ENCODE measurements at regions not wholly inside any gene's neighbourhood (a gene's known extent, or its start where the extent isn't known, plus 50 kb on each side); places are given as distances from the start of the nearest gene placed in this dataset.

DNA sequence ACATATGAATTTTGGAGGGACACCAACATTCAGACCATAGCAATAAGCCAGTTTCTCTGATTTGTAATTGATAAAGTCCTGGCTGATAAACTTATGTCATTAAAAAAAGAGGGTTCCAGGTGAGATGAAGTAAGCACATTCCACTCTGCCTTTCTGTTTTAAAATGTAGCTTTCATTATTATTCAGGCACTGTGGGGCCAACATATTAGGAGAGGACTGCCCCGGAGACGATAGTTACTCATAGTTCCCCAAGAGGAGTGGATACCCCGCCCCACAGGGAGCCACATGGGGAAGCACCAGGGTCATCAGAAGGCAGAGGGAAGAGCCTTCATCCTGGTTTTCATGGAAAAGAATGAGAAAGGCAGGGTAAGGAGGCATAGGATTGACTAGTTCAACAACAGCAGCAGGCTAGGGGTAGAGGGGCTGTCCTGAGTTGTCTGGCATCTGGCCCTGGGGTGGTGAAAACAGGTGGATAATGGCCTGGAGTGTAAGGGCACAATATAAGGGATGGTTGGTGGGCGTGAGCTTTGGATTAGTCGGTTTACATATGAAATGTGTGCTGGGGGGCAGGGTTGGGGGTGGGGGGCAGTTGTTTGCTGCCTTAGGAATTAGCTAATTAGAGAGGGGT is 78.7 kb upstream of the PROK2 start:
- FAIRE-seq (no peak), ATAC-seq (no peak), DNase-seq (ENCODE audit: low read depth in 1 of 2, low spot score in 1 of 2) (no peak)
- POLR2A ChIA-PET: no interaction called here
- CTCF ChIA-PET: interaction anchor here (1.0 to 7.1 kb wide), 3 partner anchors 11 to 133 kb away, joined by 3 to 28 read pairs (median 4); no protein-coding TSS in a partner anchor
- H3K4me3 ChIP-seq: no peak overlapping the region
- no peaks in the 10 kb centered on the region for H3K4me1 ChIP-seq
- H3K9me3 ChIP-seq: peaks cover 22% of the 10 kb centered on the region
- no peak overlapping the region for H3K4me2 ChIP-seq
- TF ChIP-seq, protein P1, sequence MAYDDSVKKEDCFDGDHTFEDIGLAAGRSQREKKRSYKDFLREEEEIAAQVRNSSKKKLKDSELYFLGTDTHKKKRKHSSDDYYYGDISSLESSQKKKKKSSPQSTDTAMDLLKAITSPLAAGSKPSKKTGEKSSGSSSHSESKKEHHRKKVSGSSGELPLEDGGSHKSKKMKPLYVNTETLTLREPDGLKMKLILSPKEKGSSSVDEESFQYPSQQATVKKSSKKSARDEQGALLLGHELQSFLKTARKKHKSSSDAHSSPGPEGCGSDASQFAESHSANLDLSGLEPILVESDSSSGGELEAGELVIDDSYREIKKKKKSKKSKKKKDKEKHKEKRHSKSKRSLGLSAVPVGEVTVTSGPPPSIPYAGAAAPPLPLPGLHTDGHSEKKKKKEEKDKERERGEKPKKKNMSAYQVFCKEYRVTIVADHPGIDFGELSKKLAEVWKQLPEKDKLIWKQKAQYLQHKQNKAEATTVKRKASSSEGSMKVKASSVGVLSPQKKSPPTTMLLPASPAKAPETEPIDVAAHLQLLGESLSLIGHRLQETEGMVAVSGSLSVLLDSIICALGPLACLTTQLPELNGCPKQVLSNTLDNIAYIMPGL (CRISPR knock-in tag; IDR thresholded peaks at IDR 0.05; ENCODE audit: borderline replicate concordance): no peak
- TF ChIP-seq CBX8 (IDR thresholded peaks at IDR 0.05) (no peak), RCOR1 (IDR thresholded peaks at IDR 0.05; ENCODE audit: low read depth, low read length) (no peak), NPAS2 (CRISPR knock-in tag; IDR thresholded peaks at IDR 0.05; ENCODE audit: borderline replicate concordance) (no peak), ZC3H11A (IDR thresholded peaks at IDR 0.05) (no peak), KDM1A (IDR thresholded peaks at IDR 0.05; ENCODE audit: low read depth) (no peak), TFCP2L1 (CRISPR knock-in tag; IDR thresholded peaks at IDR 0.05) (no peak), PHF8 (IDR thresholded peaks at IDR 0.05; ENCODE audit: borderline replicate concordance, low read depth) (no peak), POLR2AphosphoS2 (conservative IDR thresholded peaks at IDR 0.05; ENCODE audit: low read length) (no peak), ZNF302 (CRISPR knock-in tag; IDR thresholded peaks at IDR 0.05) (no peak), POLR2A (IDR thresholded peaks at IDR 0.05; ENCODE audit: low read length) (no peak)
- TF ChIP-seq, protein P2, sequence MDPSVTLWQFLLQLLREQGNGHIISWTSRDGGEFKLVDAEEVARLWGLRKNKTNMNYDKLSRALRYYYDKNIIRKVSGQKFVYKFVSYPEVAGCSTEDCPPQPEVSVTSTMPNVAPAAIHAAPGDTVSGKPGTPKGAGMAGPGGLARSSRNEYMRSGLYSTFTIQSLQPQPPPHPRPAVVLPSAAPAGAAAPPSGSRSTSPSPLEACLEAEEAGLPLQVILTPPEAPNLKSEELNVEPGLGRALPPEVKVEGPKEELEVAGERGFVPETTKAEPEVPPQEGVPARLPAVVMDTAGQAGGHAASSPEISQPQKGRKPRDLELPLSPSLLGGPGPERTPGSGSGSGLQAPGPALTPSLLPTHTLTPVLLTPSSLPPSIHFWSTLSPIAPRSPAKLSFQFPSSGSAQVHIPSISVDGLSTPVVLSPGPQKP (IDR thresholded peaks at IDR 0.05; ENCODE audit: low read depth, low read length): no peak
- TF ChIP-seq, protein P3, sequence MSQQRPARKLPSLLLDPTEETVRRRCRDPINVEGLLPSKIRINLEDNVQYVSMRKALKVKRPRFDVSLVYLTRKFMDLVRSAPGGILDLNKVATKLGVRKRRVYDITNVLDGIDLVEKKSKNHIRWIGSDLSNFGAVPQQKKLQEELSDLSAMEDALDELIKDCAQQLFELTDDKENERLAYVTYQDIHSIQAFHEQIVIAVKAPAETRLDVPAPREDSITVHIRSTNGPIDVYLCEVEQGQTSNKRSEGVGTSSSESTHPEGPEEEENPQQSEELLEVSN (IDR thresholded peaks at IDR 0.05; ENCODE audit: borderline replicate concordance, low read depth): no peak
- no peak overlapping the region for H3K27ac ChIP-seq
- WGBS (ENCODE audit: missing lambda C conversion rate): 9% methylated on average over 5 of the region's 5 CpGs

DNA sequence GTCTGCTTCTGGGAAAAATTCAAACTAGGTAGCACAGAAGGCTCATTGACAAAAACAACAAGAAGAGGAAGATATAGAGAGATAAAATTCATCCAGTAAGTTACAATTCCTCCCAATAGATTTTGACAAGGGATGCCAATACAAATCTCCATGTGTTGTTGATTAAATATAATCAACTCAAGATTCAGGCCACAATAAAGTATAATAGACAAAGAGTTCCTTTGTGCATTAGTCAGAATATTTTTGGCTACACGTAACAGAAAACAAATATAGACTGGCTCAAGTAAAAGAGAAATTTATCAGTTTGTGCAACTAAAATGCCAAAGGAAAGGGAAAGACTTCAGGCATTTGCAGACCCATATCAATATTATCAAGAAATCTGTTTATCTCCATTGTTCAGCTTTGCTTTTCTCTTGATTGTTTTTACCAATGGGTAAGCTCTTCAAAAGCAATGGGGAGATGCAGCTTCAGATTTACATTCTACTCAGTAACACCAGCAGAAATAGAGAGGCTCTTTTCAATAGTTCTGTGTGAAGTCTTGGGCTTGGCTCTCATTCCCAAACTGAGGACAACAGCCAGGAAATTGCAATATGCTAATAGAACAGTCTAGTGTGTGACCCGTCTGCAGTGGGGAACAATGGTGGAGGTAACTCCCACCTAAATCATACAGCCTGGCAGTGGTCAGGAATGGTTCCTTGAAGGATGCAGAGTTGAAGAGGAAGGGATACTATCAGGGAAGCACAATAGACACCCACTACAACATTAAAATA is 77.6 kb upstream of the PROK2 start:
- no peak overlapping the region for H3K4me2 ChIP-seq
- no peak for DNase-seq (ENCODE audit: low read depth in 1 of 2, low spot score in 1 of 2)
- ChIA-PET CTCF (interaction anchor here (7.1 kb wide), 1 partner anchor 13 kb away, joined by 28 read pairs; no protein-coding TSS in a partner anchor), POLR2A (no interaction called here)
- ATAC-seq: no peak
- no peak overlapping the region for H3K27ac ChIP-seq
- H3K4me3 ChIP-seq: no peak overlapping the region
- peaks cover 13% of the 10 kb centered on the region for H3K9me3 ChIP-seq
- no peaks in the 10 kb centered on the region for H3K4me1 ChIP-seq
- WGBS (ENCODE audit: missing lambda C conversion rate): 2% methylated on average over 2 of the region's 2 CpGs
- no peak for FAIRE-seq
- TF ChIP-seq FOXS1 (CRISPR knock-in tag; IDR thresholded peaks at IDR 0.05): no peak
- TF ChIP-seq RARB (CRISPR knock-in tag; IDR thresholded peaks at IDR 0.05): no peak
- TF ChIP-seq POLR2A (IDR thresholded peaks at IDR 0.05; ENCODE audit: low read length): no peak
- TF ChIP-seq MAFK (IDR thresholded peaks at IDR 0.05; ENCODE audit: partially characterized antibody): no peak
- TF ChIP-seq, protein P4, sequence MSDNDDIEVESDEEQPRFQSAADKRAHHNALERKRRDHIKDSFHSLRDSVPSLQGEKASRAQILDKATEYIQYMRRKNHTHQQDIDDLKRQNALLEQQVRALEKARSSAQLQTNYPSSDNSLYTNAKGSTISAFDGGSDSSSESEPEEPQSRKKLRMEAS (IDR thresholded peaks at IDR 0.05): no peak
- TF ChIP-seq NPAS2 (CRISPR knock-in tag; IDR thresholded peaks at IDR 0.05; ENCODE audit: borderline replicate concordance): no peak
- TF ChIP-seq, protein P5, sequence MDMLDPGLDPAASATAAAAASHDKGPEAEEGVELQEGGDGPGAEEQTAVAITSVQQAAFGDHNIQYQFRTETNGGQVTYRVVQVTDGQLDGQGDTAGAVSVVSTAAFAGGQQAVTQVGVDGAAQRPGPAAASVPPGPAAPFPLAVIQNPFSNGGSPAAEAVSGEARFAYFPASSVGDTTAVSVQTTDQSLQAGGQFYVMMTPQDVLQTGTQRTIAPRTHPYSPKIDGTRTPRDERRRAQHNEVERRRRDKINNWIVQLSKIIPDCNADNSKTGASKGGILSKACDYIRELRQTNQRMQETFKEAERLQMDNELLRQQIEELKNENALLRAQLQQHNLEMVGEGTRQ (IDR thresholded peaks at IDR 0.05): no peak
- no peak for TF ChIP-seq FOSL2 (IDR thresholded peaks at IDR 0.05)
- no peak for TF ChIP-seq FOSL2 (CRISPR knock-in tag; IDR thresholded peaks at IDR 0.05)
- no peak for TF ChIP-seq HDAC2 (IDR thresholded peaks at IDR 0.05)
- no peak for TF ChIP-seq FOSB (CRISPR knock-in tag; IDR thresholded peaks at IDR 0.05)
- no peak for TF ChIP-seq ZSCAN20 (CRISPR knock-in tag; IDR thresholded peaks at IDR 0.05)
- TF ChIP-seq CEBPB (IDR thresholded peaks at IDR 0.05): no peak
- no peak for TF ChIP-seq BHLHE40 (IDR thresholded peaks at IDR 0.05; ENCODE audit: low read depth, low read length)
- TF ChIP-seq, protein P2 (IDR thresholded peaks at IDR 0.05; ENCODE audit: low read depth, low read length): no peak
- TF ChIP-seq, protein P6, sequence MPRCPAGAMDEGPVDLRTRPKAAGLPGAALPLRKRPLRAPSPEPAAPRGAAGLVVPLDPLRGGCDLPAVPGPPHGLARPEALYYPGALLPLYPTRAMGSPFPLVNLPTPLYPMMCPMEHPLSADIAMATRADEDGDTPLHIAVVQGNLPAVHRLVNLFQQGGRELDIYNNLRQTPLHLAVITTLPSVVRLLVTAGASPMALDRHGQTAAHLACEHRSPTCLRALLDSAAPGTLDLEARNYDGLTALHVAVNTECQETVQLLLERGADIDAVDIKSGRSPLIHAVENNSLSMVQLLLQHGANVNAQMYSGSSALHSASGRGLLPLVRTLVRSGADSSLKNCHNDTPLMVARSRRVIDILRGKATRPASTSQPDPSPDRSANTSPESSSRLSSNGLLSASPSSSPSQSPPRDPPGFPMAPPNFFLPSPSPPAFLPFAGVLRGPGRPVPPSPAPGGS (IDR thresholded peaks at IDR 0.05): no peak
- TF ChIP-seq, protein P7, sequence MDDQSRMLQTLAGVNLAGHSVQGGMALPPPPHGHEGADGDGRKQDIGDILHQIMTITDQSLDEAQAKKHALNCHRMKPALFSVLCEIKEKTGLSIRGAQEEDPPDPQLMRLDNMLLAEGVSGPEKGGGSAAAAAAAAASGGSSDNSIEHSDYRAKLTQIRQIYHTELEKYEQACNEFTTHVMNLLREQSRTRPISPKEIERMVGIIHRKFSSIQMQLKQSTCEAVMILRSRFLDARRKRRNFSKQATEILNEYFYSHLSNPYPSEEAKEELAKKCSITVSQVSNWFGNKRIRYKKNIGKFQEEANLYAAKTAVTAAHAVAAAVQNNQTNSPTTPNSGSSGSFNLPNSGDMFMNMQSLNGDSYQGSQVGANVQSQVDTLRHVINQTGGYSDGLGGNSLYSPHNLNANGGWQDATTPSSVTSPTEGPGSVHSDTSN (IDR thresholded peaks at IDR 0.05): no peak
- TF ChIP-seq PHF8 (IDR thresholded peaks at IDR 0.05; ENCODE audit: borderline replicate concordance, low read depth): no peak
